ENCODE measurements at regions not wholly inside any gene's neighbourhood (a gene's known extent, or its start where the extent isn't known, plus 50 kb on each side); places are given as distances from the start of the nearest gene placed in this dataset.

DNA sequence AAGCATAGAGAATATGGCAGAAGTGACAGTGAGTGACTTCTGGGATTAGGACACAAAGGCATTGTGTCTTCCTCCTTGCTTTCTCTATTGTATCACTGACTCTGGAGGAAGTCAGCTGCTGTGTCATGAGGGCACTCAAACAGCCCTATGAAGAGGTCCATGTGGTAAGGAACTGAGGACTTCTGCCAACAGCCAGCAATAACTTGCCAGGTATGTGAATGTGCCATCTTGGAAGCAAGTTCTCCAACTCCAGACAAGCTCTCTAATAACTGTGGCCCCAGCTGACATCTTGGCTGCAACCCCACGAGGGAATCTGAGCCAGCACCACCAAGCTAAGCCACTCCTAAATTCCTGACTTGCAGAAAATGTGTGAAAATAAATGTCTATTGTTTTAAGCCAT lies 83.6 kb upstream of the ZBED5 start:
- Histone ChIP-seq H3K27me3 (ENCODE audit: insufficient read depth, poor library complexity, severe bottlenecking) (no peaks in the 10 kb centered on the region), H3K4me3 (replicated peaks; ENCODE audit: insufficient read depth, low read length) (no peak overlapping the region), H3K27ac (replicated peaks) (no peak overlapping the region)
- DNase-seq (ENCODE audit: low read depth in 1 of 2, low spot score in 1 of 2), result no peak
- TF ChIP-seq, protein P1, sequence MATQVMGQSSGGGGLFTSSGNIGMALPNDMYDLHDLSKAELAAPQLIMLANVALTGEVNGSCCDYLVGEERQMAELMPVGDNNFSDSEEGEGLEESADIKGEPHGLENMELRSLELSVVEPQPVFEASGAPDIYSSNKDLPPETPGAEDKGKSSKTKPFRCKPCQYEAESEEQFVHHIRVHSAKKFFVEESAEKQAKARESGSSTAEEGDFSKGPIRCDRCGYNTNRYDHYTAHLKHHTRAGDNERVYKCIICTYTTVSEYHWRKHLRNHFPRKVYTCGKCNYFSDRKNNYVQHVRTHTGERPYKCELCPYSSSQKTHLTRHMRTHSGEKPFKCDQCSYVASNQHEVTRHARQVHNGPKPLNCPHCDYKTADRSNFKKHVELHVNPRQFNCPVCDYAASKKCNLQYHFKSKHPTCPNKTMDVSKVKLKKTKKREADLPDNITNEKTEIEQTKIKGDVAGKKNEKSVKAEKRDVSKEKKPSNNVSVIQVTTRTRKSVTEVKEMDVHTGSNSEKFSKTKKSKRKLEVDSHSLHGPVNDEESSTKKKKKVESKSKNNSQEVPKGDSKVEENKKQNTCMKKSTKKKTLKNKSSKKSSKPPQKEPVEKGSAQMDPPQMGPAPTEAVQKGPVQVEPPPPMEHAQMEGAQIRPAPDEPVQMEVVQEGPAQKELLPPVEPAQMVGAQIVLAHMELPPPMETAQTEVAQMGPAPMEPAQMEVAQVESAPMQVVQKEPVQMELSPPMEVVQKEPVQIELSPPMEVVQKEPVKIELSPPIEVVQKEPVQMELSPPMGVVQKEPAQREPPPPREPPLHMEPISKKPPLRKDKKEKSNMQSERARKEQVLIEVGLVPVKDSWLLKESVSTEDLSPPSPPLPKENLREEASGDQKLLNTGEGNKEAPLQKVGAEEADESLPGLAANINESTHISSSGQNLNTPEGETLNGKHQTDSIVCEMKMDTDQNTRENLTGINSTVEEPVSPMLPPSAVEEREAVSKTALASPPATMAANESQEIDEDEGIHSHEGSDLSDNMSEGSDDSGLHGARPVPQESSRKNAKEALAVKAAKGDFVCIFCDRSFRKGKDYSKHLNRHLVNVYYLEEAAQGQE (IDR thresholded peaks at IDR 0.05; ENCODE audit: insufficient replicate concordance, low read depth), result no peak
- no peak for TF ChIP-seq POLR2AphosphoS5 (IDR thresholded peaks at IDR 0.05; ENCODE audit: low read depth)
- no peak for TF ChIP-seq GABPA (IDR thresholded peaks at IDR 0.05; ENCODE audit: low read depth)
- TF ChIP-seq, protein P2, sequence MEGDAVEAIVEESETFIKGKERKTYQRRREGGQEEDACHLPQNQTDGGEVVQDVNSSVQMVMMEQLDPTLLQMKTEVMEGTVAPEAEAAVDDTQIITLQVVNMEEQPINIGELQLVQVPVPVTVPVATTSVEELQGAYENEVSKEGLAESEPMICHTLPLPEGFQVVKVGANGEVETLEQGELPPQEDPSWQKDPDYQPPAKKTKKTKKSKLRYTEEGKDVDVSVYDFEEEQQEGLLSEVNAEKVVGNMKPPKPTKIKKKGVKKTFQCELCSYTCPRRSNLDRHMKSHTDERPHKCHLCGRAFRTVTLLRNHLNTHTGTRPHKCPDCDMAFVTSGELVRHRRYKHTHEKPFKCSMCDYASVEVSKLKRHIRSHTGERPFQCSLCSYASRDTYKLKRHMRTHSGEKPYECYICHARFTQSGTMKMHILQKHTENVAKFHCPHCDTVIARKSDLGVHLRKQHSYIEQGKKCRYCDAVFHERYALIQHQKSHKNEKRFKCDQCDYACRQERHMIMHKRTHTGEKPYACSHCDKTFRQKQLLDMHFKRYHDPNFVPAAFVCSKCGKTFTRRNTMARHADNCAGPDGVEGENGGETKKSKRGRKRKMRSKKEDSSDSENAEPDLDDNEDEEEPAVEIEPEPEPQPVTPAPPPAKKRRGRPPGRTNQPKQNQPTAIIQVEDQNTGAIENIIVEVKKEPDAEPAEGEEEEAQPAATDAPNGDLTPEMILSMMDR (IDR thresholded peaks at IDR 0.05; ENCODE audit: insufficient read depth, low read length), result no peak

DNA sequence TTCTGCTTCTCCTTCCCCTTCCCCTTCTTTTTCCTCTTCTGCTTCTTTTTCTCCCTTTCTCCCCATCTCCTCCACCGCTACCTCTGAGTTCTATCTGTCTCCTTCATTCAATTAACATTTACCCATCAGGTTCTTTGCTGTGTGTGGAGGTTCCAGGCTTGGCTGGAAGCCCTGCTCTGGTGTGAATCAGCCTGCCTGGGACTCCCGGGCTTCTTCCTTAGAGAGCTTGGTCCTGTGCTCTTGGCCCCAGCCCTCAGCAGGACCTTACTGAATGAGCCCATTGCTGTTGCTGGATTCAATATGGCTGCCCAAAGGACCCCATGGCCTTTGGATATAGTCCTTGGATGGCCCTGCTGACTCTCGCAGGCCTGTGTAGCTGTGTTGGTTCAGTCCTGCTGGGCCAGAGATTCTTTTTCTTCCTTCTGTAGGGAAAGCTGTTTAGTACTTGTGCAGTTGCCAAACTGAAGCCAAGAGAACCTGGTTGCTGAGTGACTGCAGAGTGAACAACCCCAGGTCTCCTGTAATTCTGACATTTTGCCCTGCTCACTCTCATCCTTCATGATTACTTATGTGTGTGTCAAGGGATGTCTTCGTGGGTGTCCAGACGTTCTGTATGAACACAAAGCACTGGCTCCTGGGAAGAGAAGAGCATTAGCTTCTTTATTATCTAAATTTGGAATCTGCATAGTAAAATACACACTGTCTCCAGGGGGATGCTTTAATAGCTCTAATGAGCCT lies 81.0 kb upstream of the ZBED5 start:
- Histone ChIP-seq H3K4me3 (replicated peaks; ENCODE audit: insufficient read depth, low read length) (no peak overlapping the region), H3K27ac (replicated peaks) (no peak overlapping the region), H3K27me3 (ENCODE audit: insufficient read depth, poor library complexity, severe bottlenecking) (no peaks in the 10 kb centered on the region)
- DNase-seq (ENCODE audit: low read depth in 1 of 2, low spot score in 1 of 2), result no peak
- TF ChIP-seq, protein P2 (IDR thresholded peaks at IDR 0.05; ENCODE audit: insufficient read depth, low read length), result no peak
- TF ChIP-seq SPI1 (IDR thresholded peaks at IDR 0.05; ENCODE audit: borderline replicate concordance, low read depth) (no peak), POLR2AphosphoS5 (IDR thresholded peaks at IDR 0.05; ENCODE audit: low read depth) (no peak), GABPA (IDR thresholded peaks at IDR 0.05; ENCODE audit: low read depth) (no peak)
- TF ChIP-seq, protein P1 (IDR thresholded peaks at IDR 0.05; ENCODE audit: insufficient replicate concordance, low read depth), result no peak

DNA sequence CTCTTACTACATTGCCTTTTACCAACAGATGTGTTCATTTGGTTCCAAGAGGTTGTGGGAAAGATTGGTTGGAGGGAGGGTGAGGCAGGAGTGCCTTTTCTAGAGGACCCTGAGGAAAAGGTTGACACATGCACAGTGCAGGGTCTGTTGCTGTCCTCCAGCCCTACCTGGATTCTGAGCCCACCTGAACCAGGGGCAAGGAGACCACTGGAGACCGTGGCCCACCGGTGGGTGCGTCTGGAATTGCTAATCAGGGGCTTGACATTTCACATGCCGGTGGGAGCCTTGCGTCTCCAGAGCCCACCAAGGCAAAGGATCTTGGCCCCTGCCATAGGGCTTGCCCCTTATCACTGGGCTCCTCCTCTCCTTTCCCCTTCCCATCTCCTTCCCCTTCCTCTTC lies 80.4 kb upstream of the ZBED5 start:
- DNase-seq (ENCODE audit: low read depth in 1 of 2, low spot score in 1 of 2), result no peak
- no peaks in the 10 kb centered on the region for H3K27me3 ChIP-seq (ENCODE audit: insufficient read depth, poor library complexity, severe bottlenecking)
- H3K27ac ChIP-seq (replicated peaks), result no peak overlapping the region
- TF ChIP-seq, protein P2 (IDR thresholded peaks at IDR 0.05; ENCODE audit: insufficient read depth, low read length), result no peak
- no peak for TF ChIP-seq POLR2AphosphoS5 (IDR thresholded peaks at IDR 0.05; ENCODE audit: low read depth)
- no peak for TF ChIP-seq SPI1 (IDR thresholded peaks at IDR 0.05; ENCODE audit: borderline replicate concordance, low read depth)
- no peak overlapping the region for H3K4me3 ChIP-seq (replicated peaks; ENCODE audit: insufficient read depth, low read length)

DNA sequence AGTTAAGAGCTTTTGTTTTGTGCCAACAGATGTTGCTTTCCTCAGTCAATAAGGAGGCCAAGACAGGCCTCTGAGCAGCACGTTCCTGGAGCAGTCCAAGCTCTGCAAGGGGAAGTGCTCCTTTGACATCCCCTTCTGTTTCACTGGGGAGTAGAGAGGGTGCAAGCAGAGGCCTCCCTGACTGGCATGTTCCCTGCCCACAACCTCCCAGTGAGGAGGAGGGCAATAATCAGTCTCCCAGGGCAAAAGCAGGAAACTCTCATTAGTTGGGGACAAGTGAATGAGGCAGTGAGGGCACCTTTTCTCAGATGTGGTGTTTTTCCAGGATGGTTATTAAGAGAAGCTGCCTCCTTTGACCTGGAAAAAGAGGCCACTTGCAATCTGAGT lies 79.5 kb upstream of the ZBED5 start:
- Histone ChIP-seq H3K27ac (replicated peaks) (no peak overlapping the region), H3K4me3 (replicated peaks; ENCODE audit: insufficient read depth, low read length) (no peak overlapping the region), H3K27me3 (ENCODE audit: insufficient read depth, poor library complexity, severe bottlenecking) (no peaks in the 10 kb centered on the region)
- TF ChIP-seq GABPA (IDR thresholded peaks at IDR 0.05; ENCODE audit: low read depth) (no peak), SPI1 (IDR thresholded peaks at IDR 0.05; ENCODE audit: borderline replicate concordance, low read depth) (peak; percentile 76)
- peak in 1 of 2 experiments; percentile 49 for DNase-seq (ENCODE audit: low read depth in 1 of 2, low spot score in 1 of 2)

Data from HL-60 (cell line).